Endothelial cell of umbilical vein (primary cell): ENCODE measurements at regions not wholly inside any gene's neighbourhood (a gene's known extent, or its start where the extent isn't known, plus 50 kb on each side); places are given as distances from the start of the nearest gene placed in this dataset.

Experiments
- BruUV-seq: library from RNA; stranded (reverse); fragments of 400-500 nt; replicated peaks from 2 replicates; lab custom pipeline; 2021; lab: Mats Ljungman, UMichigan
- CTCF ChIA-PET: fragments of 300-600, 350-600 bp; sonication (Branson Sonifier 250); formaldehyde crosslinking; loops from one replicate; lab custom pipeline; 2021; ENCODE audit warnings: antibody characterized with exemption, inconsistent platforms; lab: Charles Lee
- POLR2A ChIA-PET: fragments of 300-600, 350-600 bp; sonication (Branson Sonifier 250); formaldehyde crosslinking; loops from one replicate; lab custom pipeline; 2021; ENCODE audit warnings: antibody characterized with exemption, inconsistent platforms; lab: Charles Lee
- DNase-seq: peaks from one replicate; pipeline ENCODE4 v3.0.0-alpha.2; 2011; ENCODE audit warnings: low read depth, low spot score
- FAIRE-seq: peaks from 2 replicates; lab custom pipeline; 2011; peaks lifted over from hg19 to GRCh38; lab: Jason Lieb, UNC
- H2AFZ ChIP-seq: 2 replicates; pipeline ENCODE4 v1.6.0; 2012; ENCODE audit warnings: low read depth, low read length, control low read depth, inconsistent platforms
- H3K27ac ChIP-seq: 2 replicates; pipeline ENCODE4 v1.5.1; 2011; ENCODE audit warnings: low read depth, mild to moderate bottlenecking, control low read depth, low read length, moderate library complexity; ENCODE audit not compliant: insufficient read depth
- H3K27me3 ChIP-seq, 2 experiments: 2 replicates each; pipeline versions ENCODE4 v1.6.0 to v1.6.1; 2011; ENCODE audit warnings: low read length in 2 of 2, mixed read lengths in 1 of 2; ENCODE audit not compliant: control insufficient read depth in 2 of 2, insufficient read depth in 2 of 2
- H3K36me3 ChIP-seq, 2 experiments: 2 replicates in 1 of 2; 3 replicates in 1 of 2; pipeline ENCODE4 v1.5.1; 2011; ENCODE audit warnings: low read length in 2 of 2, mild to moderate bottlenecking in 1 of 2, moderate library complexity in 1 of 2; ENCODE audit not compliant: control insufficient read depth in 2 of 2, insufficient read depth in 2 of 2; ENCODE audit errors: extremely low read depth in 1 of 2
- H3K4me1 ChIP-seq: 3 replicates; pipeline ENCODE4 v1.5.1; 2011; ENCODE audit warnings: mild to moderate bottlenecking, low read length; ENCODE audit not compliant: control insufficient read depth, insufficient read depth; ENCODE audit errors: extremely low read depth
- H3K4me2 ChIP-seq: 2 replicates; pipeline ENCODE4 v1.6.1; 2011; ENCODE audit warnings: low read length, control low read depth, mixed read lengths; ENCODE audit not compliant: insufficient read depth
- H3K4me3 ChIP-seq, 3 experiments: fragments of 200-600 bp in 1 of 3; sonication (generic), shearing (Covaris generic) in 1 of 3; replicated peaks in 1 of 3; 2 replicates each; pipeline ENCODE4 v1.5.1; 2011 to 2016; ENCODE audit warnings: control low read depth in 3 of 3, low read length in 3 of 3, mild to moderate bottlenecking in 2 of 3, inconsistent platforms in 1 of 3, low read depth in 1 of 3, moderate library complexity in 1 of 3; ENCODE audit not compliant: insufficient read depth in 1 of 3
- H3K79me2 ChIP-seq: 2 replicates; pipeline ENCODE4 v1.6.0; 2012; ENCODE audit warnings: low read length, inconsistent platforms; ENCODE audit not compliant: control insufficient read depth, insufficient read depth
- H3K9ac ChIP-seq: replicated peaks from 2 replicates; pipeline ENCODE3; 2011; ENCODE audit warnings: low read length, control low read depth; ENCODE audit not compliant: insufficient read depth; ENCODE audit errors: extremely low read depth
- H3K9me1 ChIP-seq: replicated peaks from 3 replicates; pipeline ENCODE4 v1.6.0; 2011; ENCODE audit warnings: mild to moderate bottlenecking, low read length; ENCODE audit not compliant: control insufficient read depth, insufficient read depth; ENCODE audit errors: extremely low read depth
- H3K9me3 ChIP-seq: replicated peaks from 2 replicates; pipeline ENCODE4 v1.5.1; 2012; ENCODE audit warnings: low read length, inconsistent platforms; ENCODE audit not compliant: control insufficient read depth, insufficient read depth
- H4K20me1 ChIP-seq: replicated peaks from 2 replicates; pipeline ENCODE3; 2011; ENCODE audit warnings: mild to moderate bottlenecking, low read length; ENCODE audit not compliant: control insufficient read depth, insufficient read depth; ENCODE audit errors: extremely low read depth
- CTCF ChIP-seq, 2 donors: IDR thresholded peaks; 1 replicate in 1 of 2; 2 replicates in 1 of 2; pipeline ENCODE4 v1.5.1; 2011; ENCODE audit warnings: low read length in 2 of 2, mild to moderate bottlenecking in 2 of 2, moderate library complexity in 2 of 2, control low read depth in 1 of 2, inconsistent platforms in 1 of 2, low read depth in 1 of 2; ENCODE audit not compliant: insufficient read depth in 1 of 2; ENCODE audit errors: extremely low read depth in 1 of 2
- EZH2 ChIP-seq: IDR thresholded peaks from 2 replicates; pipeline ENCODE4 v1.6.1; 2012; ENCODE audit warnings: borderline replicate concordance, low read depth, mild to moderate bottlenecking, moderate library complexity, low read length, inconsistent platforms; ENCODE audit not compliant: severe bottlenecking
- FOS ChIP-seq: IDR thresholded peaks from 2 replicates; pipeline ENCODE4 v1.6.1; 2011; ENCODE audit warnings: mild to moderate bottlenecking, low read length, moderate library complexity, borderline replicate concordance; ENCODE audit not compliant: insufficient read depth
- GATA2 ChIP-seq: IDR thresholded peaks from 2 replicates; pipeline ENCODE4 v1.7.0; 2011; ENCODE audit warnings: low read depth, mild to moderate bottlenecking, moderate library complexity, mixed read lengths, low read length; ENCODE audit not compliant: insufficient read length, insufficient read depth
- JUN ChIP-seq: IDR thresholded peaks from 2 replicates; pipeline ENCODE4 v1.6.1; 2011; ENCODE audit warnings: borderline replicate concordance, low read depth; ENCODE audit not compliant: insufficient read length, insufficient read depth
- MAX ChIP-seq: IDR thresholded peaks from 2 replicates; pipeline ENCODE4 v1.6.1; 2011; ENCODE audit not compliant: insufficient read depth, insufficient read length
- MYC ChIP-seq: IDR thresholded peaks from one replicate; pipeline ENCODE4 v1.6.1; 2011; ENCODE audit warnings: mild to moderate bottlenecking, low read depth, low read length
- POLR2A ChIP-seq: IDR thresholded peaks from 2 replicates; pipeline ENCODE4 v1.6.1; 2012; ENCODE audit warnings: low read depth, mild to moderate bottlenecking, control low read depth, low read length
- POLR2AphosphoS5 ChIP-seq: IDR thresholded peaks from 2 replicates; pipeline ENCODE4 v1.6.1; 2012; ENCODE audit warnings: low read depth, mild to moderate bottlenecking, control low read depth, low read length, moderate library complexity; ENCODE audit not compliant: insufficient read depth
- dilution Hi-C: fragments of 300-500 bp; cut with MboI; formaldehyde crosslinking; loops from one replicate; pipeline ENCODE4 v1.15.0; 2019; ENCODE audit warnings: low sequenced_read_pairs; ENCODE audit not compliant: extremely low pct_ligation_motif_present
- intact Hi-C: fragments of 100-400 bp; cut with micrococcal nuclease; formaldehyde crosslinking; loops from one replicate; pipeline ENCODE4 v1.10.0; 2022

- TF ChIP-seq JUN (no peak), CTCF (IDR thresholded peaks at IDR 0.05; ENCODE audit: extremely low read depth in 1 of 2, insufficient read depth in 1 of 2, low read depth in 1 of 2, low read length in 2 of 2) (no peak), MAX (no peak), MYC (no peak), GATA2 (no peak), POLR2A (no peak), POLR2AphosphoS5 (no peak), EZH2 (no peak), FOS (no peak)
- H3K36me3 ChIP-seq = no peaks in the 10 kb centered on the region
- no peaks in the 10 kb centered on the region for H3K4me1 ChIP-seq
- H3K9me3 ChIP-seq = no peaks in the 10 kb centered on the region
- DNase-seq (no peak), FAIRE-seq (no peak)
- no peak overlapping the region for H2AFZ ChIP-seq
- no peak overlapping the region for H3K27ac ChIP-seq
- CTCF ChIA-PET = no interaction called here
- BruUV-seq = no TSS peak
- intact Hi-C loops = no loop called here
- H3K9ac ChIP-seq = no peak overlapping the region
- H3K4me3 ChIP-seq = no peak overlapping the region
- POLR2A ChIA-PET = no interaction called here
- H3K4me2 ChIP-seq = no peak overlapping the region
- no peaks in the 10 kb centered on the region for H3K27me3 ChIP-seq
- dilution Hi-C loops = no loop called here
- H3K9me1 ChIP-seq = no peaks in the 10 kb centered on the region
- no peaks in the 10 kb centered on the region for H4K20me1 ChIP-seq
- H3K79me2 ChIP-seq = no peaks in the 10 kb centered on the region
Observed at GRCh38 chr1:232697187-232697822, 67.4 kb upstream of the SIPA1L2 start.
